DMS53 (cell line): ENCODE measurements at regions not wholly inside any gene's neighbourhood (a gene's known extent, or its start where the extent isn't known, plus 50 kb on each side); places are given as distances from the start of the nearest gene placed in this dataset.

ENCODE experiments used
- DNase-seq: peaks from one replicate; lab custom pipeline; 2025; lab: John Stamatoyannopoulos, UW

- DNase-seq = no peak
Measured at GRCh38 chr3:63228087-63228486, 50.0 kb upstream of the SYNPR start.
